Endothelial cell of umbilical vein (primary cell): ENCODE measurements at regions not wholly inside any gene's neighbourhood (a gene's known extent, or its start where the extent isn't known, plus 50 kb on each side); places are given as distances from the start of the nearest gene placed in this dataset.

Experiments
- BruUV-seq: library from RNA; stranded (reverse); fragments of 400-500 nt; replicated peaks from 2 replicates; lab custom pipeline; 2021; lab: Mats Ljungman, UMichigan
- CTCF ChIA-PET: fragments of 300-600, 350-600 bp; sonication (Branson Sonifier 250); formaldehyde crosslinking; loops from one replicate; lab custom pipeline; 2021; ENCODE audit warnings: antibody characterized with exemption, inconsistent platforms; lab: Charles Lee
- POLR2A ChIA-PET: fragments of 300-600, 350-600 bp; sonication (Branson Sonifier 250); formaldehyde crosslinking; loops from one replicate; lab custom pipeline; 2021; ENCODE audit warnings: antibody characterized with exemption, inconsistent platforms; lab: Charles Lee
- DNase-seq: peaks from one replicate; pipeline ENCODE4 v3.0.0-alpha.2; 2011; ENCODE audit warnings: low read depth, low spot score
- FAIRE-seq: peaks from 2 replicates; lab custom pipeline; 2011; peaks lifted over from hg19 to GRCh38; lab: Jason Lieb, UNC
- H2AFZ ChIP-seq: 2 replicates; pipeline ENCODE4 v1.6.0; 2012; ENCODE audit warnings: low read depth, low read length, control low read depth, inconsistent platforms
- H3K27ac ChIP-seq: 2 replicates; pipeline ENCODE4 v1.5.1; 2011; ENCODE audit warnings: low read depth, mild to moderate bottlenecking, control low read depth, low read length, moderate library complexity; ENCODE audit not compliant: insufficient read depth
- H3K27me3 ChIP-seq, 2 experiments: 2 replicates each; pipeline versions ENCODE4 v1.6.0 to v1.6.1; 2011; ENCODE audit warnings: low read length in 2 of 2, mixed read lengths in 1 of 2; ENCODE audit not compliant: control insufficient read depth in 2 of 2, insufficient read depth in 2 of 2
- H3K36me3 ChIP-seq, 2 experiments: 2 replicates in 1 of 2; 3 replicates in 1 of 2; pipeline ENCODE4 v1.5.1; 2011; ENCODE audit warnings: low read length in 2 of 2, mild to moderate bottlenecking in 1 of 2, moderate library complexity in 1 of 2; ENCODE audit not compliant: control insufficient read depth in 2 of 2, insufficient read depth in 2 of 2; ENCODE audit errors: extremely low read depth in 1 of 2
- H3K4me1 ChIP-seq: 3 replicates; pipeline ENCODE4 v1.5.1; 2011; ENCODE audit warnings: mild to moderate bottlenecking, low read length; ENCODE audit not compliant: control insufficient read depth, insufficient read depth; ENCODE audit errors: extremely low read depth
- H3K4me2 ChIP-seq: 2 replicates; pipeline ENCODE4 v1.6.1; 2011; ENCODE audit warnings: low read length, control low read depth, mixed read lengths; ENCODE audit not compliant: insufficient read depth
- H3K4me3 ChIP-seq, 3 experiments: fragments of 200-600 bp in 1 of 3; sonication (generic), shearing (Covaris generic) in 1 of 3; replicated peaks in 1 of 3; 2 replicates each; pipeline ENCODE4 v1.5.1; 2011 to 2016; ENCODE audit warnings: control low read depth in 3 of 3, low read length in 3 of 3, mild to moderate bottlenecking in 2 of 3, inconsistent platforms in 1 of 3, low read depth in 1 of 3, moderate library complexity in 1 of 3; ENCODE audit not compliant: insufficient read depth in 1 of 3
- H3K79me2 ChIP-seq: 2 replicates; pipeline ENCODE4 v1.6.0; 2012; ENCODE audit warnings: low read length, inconsistent platforms; ENCODE audit not compliant: control insufficient read depth, insufficient read depth
- H3K9ac ChIP-seq: replicated peaks from 2 replicates; pipeline ENCODE3; 2011; ENCODE audit warnings: low read length, control low read depth; ENCODE audit not compliant: insufficient read depth; ENCODE audit errors: extremely low read depth
- H3K9me1 ChIP-seq: replicated peaks from 3 replicates; pipeline ENCODE4 v1.6.0; 2011; ENCODE audit warnings: mild to moderate bottlenecking, low read length; ENCODE audit not compliant: control insufficient read depth, insufficient read depth; ENCODE audit errors: extremely low read depth
- H3K9me3 ChIP-seq: replicated peaks from 2 replicates; pipeline ENCODE4 v1.5.1; 2012; ENCODE audit warnings: low read length, inconsistent platforms; ENCODE audit not compliant: control insufficient read depth, insufficient read depth
- H4K20me1 ChIP-seq: replicated peaks from 2 replicates; pipeline ENCODE3; 2011; ENCODE audit warnings: mild to moderate bottlenecking, low read length; ENCODE audit not compliant: control insufficient read depth, insufficient read depth; ENCODE audit errors: extremely low read depth
- EZH2 ChIP-seq: IDR thresholded peaks from 2 replicates; pipeline ENCODE4 v1.6.1; 2012; ENCODE audit warnings: borderline replicate concordance, low read depth, mild to moderate bottlenecking, moderate library complexity, low read length, inconsistent platforms; ENCODE audit not compliant: severe bottlenecking
- GATA2 ChIP-seq: IDR thresholded peaks from 2 replicates; pipeline ENCODE4 v1.7.0; 2011; ENCODE audit warnings: low read depth, mild to moderate bottlenecking, moderate library complexity, mixed read lengths, low read length; ENCODE audit not compliant: insufficient read length, insufficient read depth
- JUN ChIP-seq: IDR thresholded peaks from 2 replicates; pipeline ENCODE4 v1.6.1; 2011; ENCODE audit warnings: borderline replicate concordance, low read depth; ENCODE audit not compliant: insufficient read length, insufficient read depth
- MYC ChIP-seq: IDR thresholded peaks from one replicate; pipeline ENCODE4 v1.6.1; 2011; ENCODE audit warnings: mild to moderate bottlenecking, low read depth, low read length
- POLR2A ChIP-seq: IDR thresholded peaks from 2 replicates; pipeline ENCODE4 v1.6.1; 2012; ENCODE audit warnings: low read depth, mild to moderate bottlenecking, control low read depth, low read length
- POLR2AphosphoS5 ChIP-seq: IDR thresholded peaks from 2 replicates; pipeline ENCODE4 v1.6.1; 2012; ENCODE audit warnings: low read depth, mild to moderate bottlenecking, control low read depth, low read length, moderate library complexity; ENCODE audit not compliant: insufficient read depth
- dilution Hi-C: fragments of 300-500 bp; cut with MboI; formaldehyde crosslinking; loops from one replicate; pipeline ENCODE4 v1.15.0; 2019; ENCODE audit warnings: low sequenced_read_pairs; ENCODE audit not compliant: extremely low pct_ligation_motif_present
- intact Hi-C: fragments of 100-400 bp; cut with micrococcal nuclease; formaldehyde crosslinking; loops from one replicate; pipeline ENCODE4 v1.10.0; 2022
- TF ChIP-seq, protein P1 (sequence below): IDR thresholded peaks from 2 replicates; pipeline ENCODE4 v1.6.1; 2011; ENCODE audit not compliant: insufficient read depth, insufficient read length
- TF ChIP-seq, protein P2 (sequence below), 2 donors: IDR thresholded peaks; 1 replicate in 1 of 2; 2 replicates in 1 of 2; pipeline ENCODE4 v1.5.1; 2011; ENCODE audit warnings: low read length in 2 of 2, mild to moderate bottlenecking in 2 of 2, moderate library complexity in 2 of 2, control low read depth in 1 of 2, inconsistent platforms in 1 of 2, low read depth in 1 of 2; ENCODE audit not compliant: insufficient read depth in 1 of 2; ENCODE audit errors: extremely low read depth in 1 of 2

DNA sequence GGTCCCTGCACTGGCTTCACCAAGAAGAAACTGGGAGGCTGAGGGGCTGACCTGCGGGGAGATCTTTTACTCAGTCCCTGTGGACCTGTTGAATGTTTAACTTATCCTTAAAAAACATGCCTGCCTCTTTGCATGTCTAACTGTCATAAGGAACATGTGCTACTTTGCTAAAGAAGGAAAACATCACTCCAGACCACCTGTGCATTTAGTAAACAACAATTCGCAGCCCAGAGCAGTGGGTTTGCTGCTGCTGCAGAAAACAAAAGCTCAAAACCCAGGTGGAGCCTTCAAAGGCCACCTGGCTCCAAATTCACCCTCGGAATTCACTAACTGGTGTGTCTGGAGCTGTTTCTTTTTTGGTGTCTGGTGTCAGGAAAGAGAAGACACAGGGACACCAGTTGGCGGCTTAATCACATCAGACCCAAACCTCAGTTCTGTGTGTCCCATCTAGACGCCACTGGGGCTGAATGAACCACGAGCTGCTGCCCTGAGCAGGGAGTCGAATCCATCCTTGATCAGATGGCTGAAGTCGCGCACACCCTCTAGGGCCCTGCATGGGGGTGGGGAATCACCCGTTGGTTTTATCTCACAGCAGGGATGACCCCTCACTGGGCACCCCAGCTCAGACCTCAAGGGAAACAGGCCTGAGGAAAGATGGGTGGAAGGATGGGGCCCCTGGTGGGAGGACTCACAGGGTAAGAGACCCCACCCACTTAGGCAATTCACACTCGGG, 344.3 kb downstream of the PREX1 start:
- Histone ChIP-seq H3K9ac (no peak overlapping the region), H3K4me3 (no peak overlapping the region), H4K20me1 (no peaks in the 10 kb centered on the region), H3K4me2 (no peak overlapping the region), H3K36me3 (no peaks in the 10 kb centered on the region), H3K27me3 (no peaks in the 10 kb centered on the region), H3K4me1 (no peaks in the 10 kb centered on the region), H2AFZ (no peak overlapping the region), H3K27ac (no peak overlapping the region), H3K79me2 (no peaks in the 10 kb centered on the region), H3K9me1 (no peaks in the 10 kb centered on the region), H3K9me3 (no peaks in the 10 kb centered on the region)
- dilution Hi-C loops, result no loop called here
- DNase-seq (no peak), FAIRE-seq (no peak)
- CTCF ChIA-PET, result interaction anchor here (1.1 to 2.0 kb wide), 2 partner anchors 9 to 11 kb away, joined by 4 to 7 read pairs; no protein-coding TSS in a partner anchor
- POLR2A ChIA-PET, result no interaction called here
- TF ChIP-seq POLR2AphosphoS5 (no peak), EZH2 (no peak), GATA2 (no peak), MYC (no peak), POLR2A (no peak), JUN (no peak)
- TF ChIP-seq, protein P1, sequence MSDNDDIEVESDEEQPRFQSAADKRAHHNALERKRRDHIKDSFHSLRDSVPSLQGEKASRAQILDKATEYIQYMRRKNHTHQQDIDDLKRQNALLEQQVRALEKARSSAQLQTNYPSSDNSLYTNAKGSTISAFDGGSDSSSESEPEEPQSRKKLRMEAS, result no peak
- TF ChIP-seq, protein P2, sequence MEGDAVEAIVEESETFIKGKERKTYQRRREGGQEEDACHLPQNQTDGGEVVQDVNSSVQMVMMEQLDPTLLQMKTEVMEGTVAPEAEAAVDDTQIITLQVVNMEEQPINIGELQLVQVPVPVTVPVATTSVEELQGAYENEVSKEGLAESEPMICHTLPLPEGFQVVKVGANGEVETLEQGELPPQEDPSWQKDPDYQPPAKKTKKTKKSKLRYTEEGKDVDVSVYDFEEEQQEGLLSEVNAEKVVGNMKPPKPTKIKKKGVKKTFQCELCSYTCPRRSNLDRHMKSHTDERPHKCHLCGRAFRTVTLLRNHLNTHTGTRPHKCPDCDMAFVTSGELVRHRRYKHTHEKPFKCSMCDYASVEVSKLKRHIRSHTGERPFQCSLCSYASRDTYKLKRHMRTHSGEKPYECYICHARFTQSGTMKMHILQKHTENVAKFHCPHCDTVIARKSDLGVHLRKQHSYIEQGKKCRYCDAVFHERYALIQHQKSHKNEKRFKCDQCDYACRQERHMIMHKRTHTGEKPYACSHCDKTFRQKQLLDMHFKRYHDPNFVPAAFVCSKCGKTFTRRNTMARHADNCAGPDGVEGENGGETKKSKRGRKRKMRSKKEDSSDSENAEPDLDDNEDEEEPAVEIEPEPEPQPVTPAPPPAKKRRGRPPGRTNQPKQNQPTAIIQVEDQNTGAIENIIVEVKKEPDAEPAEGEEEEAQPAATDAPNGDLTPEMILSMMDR (IDR thresholded peaks at IDR 0.05; ENCODE audit: extremely low read depth in 1 of 2, insufficient read depth in 1 of 2, low read depth in 1 of 2, low read length in 2 of 2), result no peak
- intact Hi-C loops, result no loop called here
- BruUV-seq, result no TSS peak
